ENCODE measurements at regions not wholly inside any gene's neighbourhood (a gene's known extent, or its start where the extent isn't known, plus 50 kb on each side); places are given as distances from the start of the nearest gene placed in this dataset.
"Not testable (repeated sequence)": the region's sequence is repeated elsewhere in the genome, so short reads cannot be mapped to it uniquely, and the experiment has no call there.

GRCh38 chr6:3920321-3920720, 71.1 kb downstream of the FAM50B start:
- no peak for DNase-seq (ENCODE audit: low read depth)

GRCh38 chr6:3921663-3922062, 72.5 kb downstream of the FAM50B start:
- DNase-seq (ENCODE audit: low read depth) = no peak

GRCh38 chr6:3922619-3923018, 73.4 kb downstream of the FAM50B start:
- not testable (repeated sequence) for DNase-seq (ENCODE audit: low read depth)

GRCh38 chr6:3925223-3926149, 76.3 kb downstream of the FAM50B start:
- not testable (repeated sequence) for DNase-seq (ENCODE audit: low read depth)

- peak; percentile 65 for DNase-seq (ENCODE audit: low read depth)
Measured at GRCh38 chr6:3926150-3926482, 76.9 kb downstream of the FAM50B start.

GRCh38 chr6:3928111-3928510, 78.9 kb downstream of the FAM50B start:
- DNase-seq (ENCODE audit: low read depth) = no peak

GRCh38 chr6:3929281-3929798, 80.2 kb downstream of the FAM50B start:
- peak; percentile 24 for DNase-seq (ENCODE audit: low read depth)

- no peak for DNase-seq (ENCODE audit: low read depth)
Measured at GRCh38 chr6:3937438-3937837, 88.3 kb downstream of the FAM50B start.

GRCh38 chr6:3938715-3939367, 89.7 kb downstream of the FAM50B start:
- no peak for DNase-seq (ENCODE audit: low read depth)

GRCh38 chr6:3939368-3939958, 90.3 kb downstream of the FAM50B start:
- no peak for DNase-seq (ENCODE audit: low read depth)

GRCh38 chr6:3939964-3940363, 90.8 kb downstream of the FAM50B start:
- no peak for DNase-seq (ENCODE audit: low read depth)

GRCh38 chr6:3940703-3941102, 91.5 kb downstream of the FAM50B start:
- no peak for DNase-seq (ENCODE audit: low read depth)

GRCh38 chr6:3943331-3943765, 94.2 kb downstream of the FAM50B start:
- no peak for DNase-seq (ENCODE audit: low read depth)

GRCh38 chr6:3944246-3944645, 95.1 kb downstream of the FAM50B start:
- DNase-seq (ENCODE audit: low read depth) = no peak

GRCh38 chr6:3946778-3947177, 97.6 kb downstream of the FAM50B start:
- DNase-seq (ENCODE audit: low read depth) = no peak

- no peak for DNase-seq (ENCODE audit: low read depth)
Measured at GRCh38 chr6:3948866-3949265, 99.7 kb downstream of the FAM50B start.

- DNase-seq (ENCODE audit: low read depth) = no peak
Measured at GRCh38 chr6:3949521-3949920, 100.3 kb downstream of the FAM50B start.

- DNase-seq (ENCODE audit: low read depth) = no peak
Measured at GRCh38 chr6:3956054-3956453, 106.9 kb downstream of the FAM50B start.

- peak; percentile 11 for DNase-seq (ENCODE audit: low read depth)
Measured at GRCh38 chr6:3957321-3957720, 108.1 kb downstream of the FAM50B start.

- no peak for DNase-seq (ENCODE audit: low read depth)
Measured at GRCh38 chr6:3958255-3958654, 109.1 kb downstream of the FAM50B start.

- DNase-seq (ENCODE audit: low read depth) = no peak
Measured at GRCh38 chr6:3959385-3959784, 110.2 kb downstream of the FAM50B start.

GRCh38 chr6:3960754-3961361, 111.7 kb downstream of the FAM50B start:
- peak; percentile 71 for DNase-seq (ENCODE audit: low read depth)
